Vagina (tissue), 2 donors: ENCODE measurements at regions not wholly inside any gene's neighbourhood (a gene's known extent, or its start where the extent isn't known, plus 50 kb on each side); places are given as distances from the start of the nearest gene placed in this dataset.
"Not testable (repeated sequence)": the region's sequence is repeated elsewhere in the genome, so short reads cannot be mapped to it uniquely, and the experiment has no call there.

Experiments used
- POLR2A ChIP-seq, 2 donors: fragments of 450-650 bp; IDR thresholded peaks; one replicate each; pipeline ENCODE4 v1.6.1; 2017; ENCODE audit warnings: antibody characterized with exemption in 2 of 2, mild to moderate bottlenecking in 2 of 2, moderate library complexity in 2 of 2
- TF ChIP-seq, protein P1 (sequence below), 3 experiments: fragments of 450-650 bp in 2 of 3; fragments of 200-600 bp in 1 of 3; sonication (generic) in 1 of 3; IDR thresholded peaks; one replicate each; pipeline ENCODE4 v1.5.1; 2017 to 2019; ENCODE audit warnings: antibody characterized with exemption in 3 of 3, mild to moderate bottlenecking in 2 of 3, moderate library complexity in 2 of 3

DNA sequence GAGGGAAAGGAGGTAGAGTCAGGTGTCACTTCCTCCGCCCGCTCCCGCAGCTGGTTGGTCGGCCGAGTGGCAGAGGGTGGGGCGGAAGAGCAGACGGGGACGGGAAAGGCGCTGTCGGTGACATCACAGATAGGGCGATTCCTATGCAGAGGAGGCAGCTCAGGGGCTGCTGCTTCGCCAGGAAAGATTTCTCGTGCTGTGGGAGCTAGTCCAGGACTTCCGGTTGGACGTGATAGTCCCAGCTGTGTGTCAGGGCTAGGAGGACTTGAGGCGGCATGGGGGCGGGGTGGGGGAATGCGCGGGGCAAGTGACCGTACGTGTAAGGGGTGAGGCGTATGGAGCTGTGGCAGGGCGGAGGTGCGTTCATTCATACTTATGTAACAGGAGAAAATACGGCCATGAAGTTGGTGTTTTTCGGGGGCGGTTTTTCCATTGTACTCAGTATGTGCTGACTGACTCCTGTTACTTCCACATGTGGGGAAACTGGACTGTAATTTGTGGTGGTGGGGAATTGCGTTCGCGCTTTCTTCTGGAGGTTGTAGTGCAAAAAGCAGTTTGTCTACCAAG lies 60.1 kb upstream of the NBPF8 start:
- TF ChIP-seq POLR2A (IDR thresholded peaks at IDR 0.05): not testable (repeated sequence)
- TF ChIP-seq, protein P1, sequence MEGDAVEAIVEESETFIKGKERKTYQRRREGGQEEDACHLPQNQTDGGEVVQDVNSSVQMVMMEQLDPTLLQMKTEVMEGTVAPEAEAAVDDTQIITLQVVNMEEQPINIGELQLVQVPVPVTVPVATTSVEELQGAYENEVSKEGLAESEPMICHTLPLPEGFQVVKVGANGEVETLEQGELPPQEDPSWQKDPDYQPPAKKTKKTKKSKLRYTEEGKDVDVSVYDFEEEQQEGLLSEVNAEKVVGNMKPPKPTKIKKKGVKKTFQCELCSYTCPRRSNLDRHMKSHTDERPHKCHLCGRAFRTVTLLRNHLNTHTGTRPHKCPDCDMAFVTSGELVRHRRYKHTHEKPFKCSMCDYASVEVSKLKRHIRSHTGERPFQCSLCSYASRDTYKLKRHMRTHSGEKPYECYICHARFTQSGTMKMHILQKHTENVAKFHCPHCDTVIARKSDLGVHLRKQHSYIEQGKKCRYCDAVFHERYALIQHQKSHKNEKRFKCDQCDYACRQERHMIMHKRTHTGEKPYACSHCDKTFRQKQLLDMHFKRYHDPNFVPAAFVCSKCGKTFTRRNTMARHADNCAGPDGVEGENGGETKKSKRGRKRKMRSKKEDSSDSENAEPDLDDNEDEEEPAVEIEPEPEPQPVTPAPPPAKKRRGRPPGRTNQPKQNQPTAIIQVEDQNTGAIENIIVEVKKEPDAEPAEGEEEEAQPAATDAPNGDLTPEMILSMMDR (IDR thresholded peaks at IDR 0.05): not testable (repeated sequence)
